GM12878 (cell line): ENCODE measurements at regions not wholly inside any gene's neighbourhood (a gene's known extent, or its start where the extent isn't known, plus 50 kb on each side); places are given as distances from the start of the nearest gene placed in this dataset.

Experiments
- ATAC-seq: fragments of 200-7000 bp; cut with Tn5 transposase; 3 replicates; pipeline ENCODE4 v1.9.1; 2020; ENCODE audit warnings: mild to moderate bottlenecking, moderate library complexity
- BruUV-seq: library from RNA; stranded (reverse); fragments of 400-500 nt; replicated peaks from 2 replicates; lab custom pipeline; 2021; lab: Mats Ljungman, UMichigan
- CTCF ChIA-PET: fragments of 300-600 bp; sonication (Branson Sonifier 250); formaldehyde crosslinking; extraction: SDS; loops from one replicate; lab custom pipeline; 2021; ENCODE audit warnings: inconsistent platforms; lab: Yijun Ruan, JAX
- POLR2A ChIA-PET: fragments of 350-600 bp; formaldehyde crosslinking; extraction: SDS; loops from one replicate; lab custom pipeline; 2021; ENCODE audit warnings: inconsistent platforms; lab: Charles Lee
- RAD21 ChIA-PET: fragments of 300-600 bp; sonication (Branson Sonifier 250); formaldehyde crosslinking; loops from one replicate; lab custom pipeline; 2023; ENCODE audit warnings: antibody characterized with exemption; ENCODE audit not compliant: unreplicated experiment; lab: Charles Lee
- SMC1A ChIA-PET: fragments of 300-600 bp; sonication (Branson Sonifier 250); formaldehyde crosslinking; loops from one replicate; lab custom pipeline; 2023; ENCODE audit not compliant: unreplicated experiment, uncharacterized antibody; lab: Charles Lee
- DNase-seq: peaks from one replicate; pipeline ENCODE4 v3.0.0-alpha.2; 2011; ENCODE audit warnings: low read depth, low spot score
- FAIRE-seq: peaks from 3 replicates; lab custom pipeline; 2011; peaks lifted over from hg19 to GRCh38; lab: Jason Lieb, UNC
- H2AFZ ChIP-seq: 2 replicates; pipeline ENCODE4 v1.6.0; 2011; ENCODE audit warnings: low read depth, low read length, control low read depth; ENCODE audit not compliant: control insufficient read depth
- H3K27ac ChIP-seq: 2 replicates; pipeline ENCODE4 v1.5.1; 2011; ENCODE audit warnings: control low read depth; ENCODE audit not compliant: control insufficient read depth, insufficient read depth
- H3K27me3 ChIP-seq, 2 experiments: replicated peaks in 1 of 2; 2 replicates each; pipeline versions ENCODE4 v1.6.0 to v1.6.1; 2011; ENCODE audit warnings: low read length in 1 of 2; ENCODE audit not compliant: control insufficient read depth in 2 of 2, insufficient read depth in 2 of 2
- H3K36me3 ChIP-seq, 2 experiments: 2 replicates each; pipeline ENCODE4 v1.5.1; 2011; ENCODE audit warnings: low read length in 1 of 2; ENCODE audit not compliant: control insufficient read depth in 2 of 2, insufficient read depth in 2 of 2
- H3K4me1 ChIP-seq: 2 replicates; pipeline ENCODE4 v1.6.1; 2011; ENCODE audit warnings: mild to moderate bottlenecking, low read length, moderate library complexity, mixed read lengths; ENCODE audit not compliant: control insufficient read depth, insufficient read depth
- H3K4me2 ChIP-seq: 2 replicates; pipeline ENCODE4 v1.6.0; 2011; ENCODE audit warnings: control low read depth; ENCODE audit not compliant: control insufficient read depth, insufficient read depth
- H3K4me3 ChIP-seq: fragments of 200-600 bp; sonication (generic); 2 replicates; pipeline ENCODE4 v1.5.1; 2016
- H3K79me2 ChIP-seq: 2 replicates; pipeline ENCODE4 v1.6.0; 2011; ENCODE audit warnings: low read length; ENCODE audit not compliant: control insufficient read depth, insufficient read depth
- H3K9ac ChIP-seq: 2 replicates; pipeline ENCODE4 v1.8.0; 2011; ENCODE audit warnings: low read length, control low read depth, mixed read lengths; ENCODE audit not compliant: control insufficient read depth, insufficient read depth
- H3K9me3 ChIP-seq: replicated peaks from 3 replicates; pipeline ENCODE4 v1.5.1; 2011; ENCODE audit warnings: mild to moderate bottlenecking, low read length; ENCODE audit not compliant: control insufficient read depth, insufficient read depth
- H4K20me1 ChIP-seq: 2 replicates; pipeline ENCODE4 v1.6.0; 2011; ENCODE audit not compliant: control insufficient read depth, insufficient read depth
- BACH1 ChIP-seq: fragments of 450-650 bp; IDR thresholded peaks from 2 replicates; pipeline ENCODE4 v1.6.1; 2017; ENCODE audit warnings: mild to moderate bottlenecking, borderline replicate concordance
- CBX3 ChIP-seq: fragments of 200-600 bp; sonication (generic); IDR thresholded peaks from 2 replicates; pipeline ENCODE4 v1.6.1; 2016; ENCODE audit warnings: low read depth, borderline replicate concordance
- DPF2 ChIP-seq: fragments of 450-650 bp; IDR thresholded peaks from 2 replicates; pipeline ENCODE4 v1.6.1; 2017; ENCODE audit warnings: mild to moderate bottlenecking
- MEF2B ChIP-seq: fragments of 450-650 bp; IDR thresholded peaks from 2 replicates; pipeline ENCODE4 v1.6.1; 2018; ENCODE audit warnings: mild to moderate bottlenecking, moderate library complexity; ENCODE audit not compliant: partially characterized antibody, poor library complexity, severe bottlenecking
- POLR2A ChIP-seq: IDR thresholded peaks from 2 replicates; pipeline ENCODE4 v1.6.1; 2011; ENCODE audit warnings: low read depth, mild to moderate bottlenecking, low read length
- TARDBP ChIP-seq: IDR thresholded peaks from 2 replicates; pipeline ENCODE4 v1.6.1; 2016; ENCODE audit warnings: borderline replicate concordance
- WRNIP1 ChIP-seq: IDR thresholded peaks from 2 replicates; pipeline ENCODE4 v1.6.1; 2011; ENCODE audit warnings: low read depth, low read length, improper control_type of control experiment, borderline replicate concordance
- ZNF24 ChIP-seq: fragments of 450-650 bp; IDR thresholded peaks from 2 replicates; pipeline ENCODE4 v1.6.1; 2017; ENCODE audit warnings: antibody characterized with exemption, mild to moderate bottlenecking
- WGBS: methylation state at CpG from one replicate; pipeline ENCODE4 v1.1.6; 2016; ENCODE audit warnings: low lambda C conversion rate; ENCODE audit not compliant: insufficient replicate concordance, insufficient coverage; ENCODE audit errors: missing lambda C conversion rate; 5-methylcytosine and 5-hydroxymethylcytosine counted together
- in situ Hi-C: fragments of 300-500 bp; cut with MboI; formaldehyde crosslinking; loops from 9 replicates; pipeline ENCODE4 v1.14.3; 2018; ENCODE audit warnings: mixed read lengths
- intact Hi-C: fragments of 100-400 bp; cut with micrococcal nuclease; formaldehyde crosslinking; loops from one replicate; pipeline ENCODE4 v1.14.2; 2022; ENCODE audit not compliant: unreplicated experiment

DNA sequence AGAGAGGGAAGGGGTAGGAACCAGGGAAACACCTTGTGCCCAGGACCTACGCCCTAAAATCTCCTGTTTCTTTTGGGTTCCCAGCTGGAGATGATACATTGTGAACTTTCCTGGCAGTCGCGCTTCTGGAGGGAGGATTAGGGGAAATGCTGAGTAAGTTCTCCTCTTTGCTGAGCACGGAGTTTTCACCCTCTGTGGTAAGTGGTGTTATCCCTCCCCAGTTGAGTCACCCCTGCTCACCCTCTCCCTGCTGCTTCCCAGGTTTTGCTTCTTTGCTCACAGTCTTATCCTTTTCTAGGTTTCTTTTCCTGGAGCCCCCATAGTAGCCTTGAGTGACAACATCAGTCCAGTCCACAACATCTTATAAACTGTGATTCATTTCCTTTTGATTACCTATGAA, 789.1 kb downstream of the TMEM121 start:
- TF ChIP-seq MEF2B (no peak), CBX3 (no peak), POLR2A (no peak)
- DNase-seq = no peak
- no peaks in the 10 kb centered on the region for H3K9me3 ChIP-seq
- no TSS peak for BruUV-seq
- no peak overlapping the region for H3K27ac ChIP-seq
- SMC1A ChIA-PET = no interaction called here
- no peaks in the 10 kb centered on the region; the same call in 1 of the 2 replicates for H3K4me1 ChIP-seq
- 48% methylated on average over 4 of the region's 4 CpGs for WGBS
- no peaks in the 10 kb centered on the region for H3K27me3 ChIP-seq
- CTCF ChIA-PET = interaction anchor here (1.4 kb wide), 1 partner anchor 58 kb away, joined by 5 read pairs; no protein-coding TSS in a partner anchor
- POLR2A ChIA-PET = no interaction called here
- no peaks in the 10 kb centered on the region for H3K36me3 ChIP-seq
- no peak overlapping the region for H3K9ac ChIP-seq
- no peak overlapping the region for H2AFZ ChIP-seq
- RAD21 ChIA-PET = no interaction called here
- FAIRE-seq = no peak
- H4K20me1 ChIP-seq = no peaks in the 10 kb centered on the region
- ATAC-seq = no peak
- no peak overlapping the region for H3K4me2 ChIP-seq
- in situ Hi-C loops = no loop called here
- H3K4me3 ChIP-seq = no peak overlapping the region
- intact Hi-C loops = loop anchor here (5.0 kb wide), 1 partner anchor 102 kb away; no protein-coding TSS in a partner anchor
- H3K79me2 ChIP-seq = no peaks in the 10 kb centered on the region

DNA sequence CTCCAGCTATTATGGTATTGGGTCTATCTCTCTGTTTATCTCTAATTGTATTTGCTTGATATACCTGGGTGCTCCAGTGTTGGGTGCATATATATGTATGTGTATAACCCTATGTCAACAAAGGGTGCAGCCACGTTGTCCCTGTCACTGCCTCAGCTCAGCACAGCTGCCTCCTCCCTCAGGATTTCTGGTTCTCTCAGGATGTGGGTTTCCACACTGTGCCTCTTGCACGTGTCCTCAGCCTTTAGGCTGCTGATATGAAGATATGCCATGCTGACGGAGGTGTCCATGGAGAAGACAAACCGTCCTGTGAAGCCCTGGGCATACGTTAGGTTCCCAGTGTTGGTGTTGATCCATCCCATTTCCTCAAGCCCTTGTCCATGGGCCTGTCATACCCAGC, 791.2 kb downstream of the TMEM121 start:
- no TSS peak for BruUV-seq
- Histone ChIP-seq H3K79me2 (no peaks in the 10 kb centered on the region), H3K9ac (no peak overlapping the region), H2AFZ (no peak overlapping the region), H4K20me1 (no peaks in the 10 kb centered on the region), H3K27me3 (no peaks in the 10 kb centered on the region), H3K9me3 (no peaks in the 10 kb centered on the region), H3K4me3 (no peak overlapping the region), H3K4me1 (no peaks in the 10 kb centered on the region; the same call in 1 of the 2 replicates), H3K4me2 (no peak overlapping the region), H3K27ac (no peak overlapping the region), H3K36me3 (no peaks in the 10 kb centered on the region)
- ATAC-seq (no peak), DNase-seq (no peak), FAIRE-seq (no peak)
- in situ Hi-C loops = no loop called here
- TF ChIP-seq WRNIP1 = no peak
- TF ChIP-seq BACH1 = no peak
- no peak for TF ChIP-seq ZNF24
- no peak for TF ChIP-seq DPF2
- TF ChIP-seq TARDBP = no peak
- SMC1A ChIA-PET = interaction anchor here (1.2 kb wide), 1 partner anchor 10 kb away, joined by 4 read pairs; no protein-coding TSS in a partner anchor
- CTCF ChIA-PET = interaction anchor here (0.6 to 6.2 kb wide), 12 partner anchors 8 to 461 kb away, joined by 3 to 63 read pairs (median 6); no protein-coding TSS in a partner anchor
- 3% methylated on average over 5 of the region's 5 CpGs for WGBS
- intact Hi-C loops = loop anchor here (5.0 kb wide), 1 partner anchor 100 kb away; no protein-coding TSS in a partner anchor
- POLR2A ChIA-PET = interaction anchor here (0.7 kb wide), 1 partner anchor 474 kb away, joined by 3 read pairs; no protein-coding TSS in a partner anchor
- RAD21 ChIA-PET = interaction anchor here (1.0 to 2.3 kb wide), 2 partner anchors 9 to 55 kb away, joined by 4 to 11 read pairs; no protein-coding TSS in a partner anchor
